ENCODE measurements at regions not wholly inside any gene's neighbourhood (a gene's known extent, or its start where the extent isn't known, plus 50 kb on each side); places are given as distances from the start of the nearest gene placed in this dataset.
"Not testable (repeated sequence)": the region's sequence is repeated elsewhere in the genome, so short reads cannot be mapped to it uniquely, and the experiment has no call there.

DNA sequence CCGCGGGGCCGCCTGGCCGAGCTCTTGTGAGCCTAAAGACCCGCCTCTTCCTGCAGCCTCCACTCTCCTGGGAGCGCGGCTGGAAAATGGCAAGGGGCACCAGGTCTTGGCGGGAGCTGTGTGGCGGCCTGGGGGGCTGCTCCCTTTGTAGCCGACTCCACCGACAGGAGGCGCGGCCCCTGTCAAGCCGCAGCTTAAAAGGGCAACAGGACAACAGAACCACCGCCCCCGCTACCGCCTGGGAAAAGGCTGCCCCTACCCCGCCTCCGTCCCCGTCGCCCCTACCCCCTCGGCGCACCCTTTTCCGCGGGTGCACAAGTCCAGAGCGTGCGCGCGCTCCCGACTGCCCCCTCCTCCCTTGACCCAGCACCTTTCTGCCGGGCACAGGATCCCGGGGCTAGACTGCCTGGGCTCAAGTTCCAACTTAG is 60.3 kb downstream of the GOLGA8K start:
- not testable (repeated sequence) for ATAC-seq, H3K27me3 ChIP-seq, H3K9me3 ChIP-seq, H3K27ac ChIP-seq, H3K4me1 ChIP-seq, H3K36me3 ChIP-seq
- WGBS, 2 donors (ENCODE audit: low coverage in 1 of 2), result no CpG with 5 or more reads among the region's 32 CpGs
- H3K4me3 ChIP-seq, result peak overlapping the region in 1 of 2 donors; percentile 20

DNA sequence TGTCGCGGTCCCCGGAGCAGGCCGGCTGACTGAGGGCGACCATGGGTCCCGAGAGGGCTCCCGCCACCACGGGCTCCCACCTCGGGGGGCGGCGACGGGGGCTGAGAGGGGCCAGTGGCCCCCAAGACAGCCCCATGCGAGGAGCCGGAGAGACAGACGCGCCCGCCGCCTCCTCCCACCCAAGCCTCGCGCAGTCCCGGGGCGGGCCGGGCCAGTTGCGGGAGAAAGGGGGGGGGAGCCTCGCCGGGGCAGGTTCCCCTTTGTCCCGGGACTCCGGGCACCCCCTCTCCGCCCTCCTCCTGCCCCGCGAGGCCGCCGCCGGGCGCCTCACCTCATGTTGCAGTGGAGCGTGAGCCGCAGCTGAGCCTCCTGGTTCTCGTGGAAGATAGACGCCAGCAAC is 60.8 kb downstream of the GOLGA8K start:
- not testable (repeated sequence) for ATAC-seq, H3K4me1 ChIP-seq
- no CpG with 5 or more reads among the region's 39 CpGs for WGBS, 2 donors (ENCODE audit: low coverage in 1 of 2)

DNA sequence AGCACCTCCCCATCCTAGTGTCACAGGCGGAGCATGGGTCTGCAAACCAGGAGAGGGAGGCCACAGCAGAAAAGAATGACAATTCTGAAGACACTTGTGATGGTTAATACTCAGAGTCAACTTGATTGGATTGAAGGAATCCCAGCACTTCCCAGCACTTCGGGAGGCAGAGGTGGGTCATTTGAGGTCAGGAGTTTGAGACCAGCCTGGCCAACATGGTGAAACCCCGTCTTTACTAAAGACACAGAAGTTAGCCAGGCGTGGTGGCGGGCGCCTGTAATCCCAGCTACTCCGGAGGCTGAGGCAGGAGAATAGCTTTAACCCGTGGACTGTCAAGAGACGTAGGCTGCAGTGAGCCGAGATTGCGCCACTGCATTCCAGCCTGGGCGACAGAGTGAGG is 61.6 kb downstream of the GOLGA8K start:
- not testable (repeated sequence) for H3K27me3 ChIP-seq, H3K9me3 ChIP-seq, H3K4me3 ChIP-seq, ATAC-seq, H3K36me3 ChIP-seq, H3K4me1 ChIP-seq, H3K27ac ChIP-seq
- no CpG with 5 or more reads among the region's 12 CpGs for WGBS, 2 donors (ENCODE audit: low coverage in 1 of 2)

More for the DNA sequence above, 60.8 kb downstream of the GOLGA8K start:
- H3K9me3 ChIP-seq, H3K4me3 ChIP-seq, H3K27ac ChIP-seq, H3K36me3 ChIP-seq, H3K27me3 ChIP-seq: not testable (repeated sequence)

DNA sequence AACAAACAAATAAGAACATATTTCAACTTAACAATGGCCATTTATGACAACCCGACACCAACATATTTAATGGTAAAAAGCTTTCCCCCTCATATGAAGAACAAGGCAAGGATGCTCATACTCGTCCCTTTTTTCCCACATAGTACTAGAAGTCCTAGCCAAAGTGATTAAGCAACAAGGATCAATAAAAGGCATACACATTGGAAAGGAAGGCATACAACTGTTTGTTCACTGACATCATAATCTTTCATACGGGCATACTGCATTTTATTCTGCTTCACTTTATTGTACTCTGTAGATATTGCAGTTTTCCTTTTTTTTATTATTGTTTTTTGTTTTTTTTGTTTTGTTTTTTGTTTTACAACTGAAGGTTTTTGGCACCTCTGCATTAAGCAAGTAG is 66.3 kb downstream of the GOLGA8K start:
- not testable (repeated sequence) for H3K27me3 ChIP-seq, H3K27ac ChIP-seq, H3K9me3 ChIP-seq, H3K4me1 ChIP-seq, H3K36me3 ChIP-seq, ATAC-seq, H3K4me3 ChIP-seq
- WGBS, 2 donors (ENCODE audit: low coverage in 1 of 2), result 83% methylated on average over 1 of the region's 3 CpGs; no CpG with 5 or more reads in 1 of the 2 donors

DNA sequence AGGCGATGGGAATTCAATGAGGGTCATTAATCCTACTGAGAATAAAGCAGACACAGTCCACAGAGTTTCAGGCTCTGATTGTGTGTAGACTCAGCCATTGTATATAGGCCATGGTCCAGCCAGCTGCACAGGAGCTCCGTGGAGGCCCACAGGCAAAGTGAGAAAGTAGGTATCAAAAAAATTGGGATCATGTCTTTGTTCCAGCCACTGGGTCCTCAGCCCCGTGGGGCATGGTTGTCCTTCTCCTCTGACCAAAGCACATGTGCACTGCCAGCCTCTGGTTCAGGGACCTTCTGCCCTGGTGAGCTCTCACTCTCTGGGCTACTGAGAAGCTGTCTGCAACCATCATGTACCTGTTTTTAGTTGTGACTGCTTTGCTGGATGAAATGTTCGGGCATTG is 79.7 kb downstream of the GOLGA8K start:
- not testable (repeated sequence) for H3K4me3 ChIP-seq, H3K9me3 ChIP-seq, ATAC-seq, H3K36me3 ChIP-seq, H3K27ac ChIP-seq, H3K4me1 ChIP-seq, H3K27me3 ChIP-seq
- 82 to 89% methylated on average over 1 to 2 of the region's 4 CpGs for WGBS, 2 donors (ENCODE audit: low coverage in 1 of 2)

DNA sequence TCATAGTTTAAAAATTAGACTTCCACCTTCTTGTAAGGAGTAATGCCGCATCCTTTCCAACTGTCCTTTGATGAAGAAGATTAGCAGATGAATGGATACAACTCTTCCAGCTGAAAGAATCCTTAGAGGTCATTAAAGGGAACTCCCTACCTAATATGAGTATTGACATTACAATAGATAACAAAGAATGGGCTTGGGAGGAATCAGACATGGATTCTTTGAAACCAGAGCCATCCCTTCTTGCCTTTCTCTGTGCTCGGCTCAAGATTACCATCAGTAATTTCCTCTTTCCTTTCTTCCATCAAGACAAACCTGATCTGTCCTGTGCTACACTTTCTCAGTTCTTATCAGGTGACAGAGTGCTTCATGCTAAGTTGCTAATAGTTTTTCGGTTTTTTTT is 83.8 kb downstream of the GOLGA8K start:
- H3K36me3 ChIP-seq, ATAC-seq, H3K4me3 ChIP-seq, H3K27ac ChIP-seq, H3K4me1 ChIP-seq, H3K27me3 ChIP-seq, H3K9me3 ChIP-seq: not testable (repeated sequence)
- WGBS, 2 donors (ENCODE audit: low coverage in 1 of 2), result 100% methylated on average over 1 of the region's 3 CpGs; no CpG with 5 or more reads in 1 of the 2 donors

DNA sequence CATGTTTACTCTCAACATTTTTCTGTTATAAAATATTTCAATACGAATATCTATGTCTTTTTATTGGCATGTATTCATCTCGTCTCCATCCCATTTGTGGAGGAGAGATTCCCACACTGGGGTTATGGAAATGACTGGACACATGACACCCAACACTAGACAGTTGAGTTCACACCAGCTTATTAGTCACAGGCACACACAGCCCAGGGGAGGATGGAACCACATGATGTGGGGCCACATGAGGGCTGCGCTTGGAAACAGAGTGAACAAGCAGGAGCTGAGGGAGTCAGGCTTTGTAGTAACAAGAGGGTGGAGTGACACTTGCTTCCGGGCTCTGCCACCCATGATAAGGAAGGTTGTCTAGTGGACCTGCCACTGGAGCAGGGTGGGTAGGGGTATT is 86.6 kb downstream of the GOLGA8K start:
- peaks cover 12% of the 10 kb centered on the region for H3K27me3 ChIP-seq
- H3K9me3 ChIP-seq, H3K4me3 ChIP-seq, H3K4me1 ChIP-seq, H3K27ac ChIP-seq, ATAC-seq, H3K36me3 ChIP-seq: not testable (repeated sequence)
- WGBS, 2 donors (ENCODE audit: low coverage in 1 of 2), result no CpG with 5 or more reads among the region's 4 CpGs

DNA sequence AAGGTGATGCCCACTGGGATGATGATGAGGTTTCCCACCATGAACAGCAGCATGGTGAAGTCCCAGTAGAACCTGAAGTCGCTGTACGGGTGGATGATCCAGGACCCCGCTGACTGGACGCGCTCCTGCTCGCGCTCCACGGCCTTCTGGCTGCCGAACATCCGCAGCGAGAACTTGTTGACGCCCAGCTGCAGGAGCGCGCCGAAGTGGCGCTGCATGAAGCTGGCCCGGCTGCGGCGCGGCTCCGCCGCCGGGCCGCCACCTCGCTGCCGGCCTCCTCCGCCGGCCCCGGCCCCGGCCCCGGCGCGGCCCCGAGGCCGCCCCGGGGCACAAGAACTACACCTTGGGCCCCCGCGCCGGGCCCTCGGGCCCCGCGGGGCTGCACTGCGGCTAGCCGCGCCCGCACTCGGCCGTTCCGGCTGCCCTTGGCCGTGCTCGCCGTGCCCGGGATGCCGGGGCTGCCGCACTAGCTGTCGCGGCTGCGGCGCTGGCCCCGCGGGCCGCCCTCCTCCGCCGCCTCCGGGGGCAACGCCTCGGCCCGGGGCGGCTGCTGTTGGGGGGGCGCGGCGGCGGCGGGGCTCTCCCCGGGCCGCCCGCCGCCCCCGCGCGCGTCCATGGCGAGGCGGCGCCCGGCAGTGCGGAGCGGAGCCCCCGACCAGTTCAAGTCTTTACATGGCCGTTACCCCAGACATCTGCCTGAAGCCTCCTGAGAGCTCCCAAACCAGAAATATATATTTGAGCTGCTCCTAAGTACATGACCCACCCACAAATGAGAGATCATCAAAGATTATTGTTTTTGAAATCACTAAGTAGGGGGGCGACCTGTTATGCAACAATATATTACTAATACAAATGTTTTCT is 87.8 kb downstream of the GOLGA8K start:
- WGBS, 2 donors (ENCODE audit: low coverage in 1 of 2), result no CpG with 5 or more reads among the region's 91 CpGs
- not testable (repeated sequence) for H3K4me1 ChIP-seq, H3K27ac ChIP-seq, H3K4me3 ChIP-seq, H3K9me3 ChIP-seq, H3K36me3 ChIP-seq
- peak; percentile 29 for ATAC-seq
- peaks cover 12% of the 10 kb centered on the region for H3K27me3 ChIP-seq

DNA sequence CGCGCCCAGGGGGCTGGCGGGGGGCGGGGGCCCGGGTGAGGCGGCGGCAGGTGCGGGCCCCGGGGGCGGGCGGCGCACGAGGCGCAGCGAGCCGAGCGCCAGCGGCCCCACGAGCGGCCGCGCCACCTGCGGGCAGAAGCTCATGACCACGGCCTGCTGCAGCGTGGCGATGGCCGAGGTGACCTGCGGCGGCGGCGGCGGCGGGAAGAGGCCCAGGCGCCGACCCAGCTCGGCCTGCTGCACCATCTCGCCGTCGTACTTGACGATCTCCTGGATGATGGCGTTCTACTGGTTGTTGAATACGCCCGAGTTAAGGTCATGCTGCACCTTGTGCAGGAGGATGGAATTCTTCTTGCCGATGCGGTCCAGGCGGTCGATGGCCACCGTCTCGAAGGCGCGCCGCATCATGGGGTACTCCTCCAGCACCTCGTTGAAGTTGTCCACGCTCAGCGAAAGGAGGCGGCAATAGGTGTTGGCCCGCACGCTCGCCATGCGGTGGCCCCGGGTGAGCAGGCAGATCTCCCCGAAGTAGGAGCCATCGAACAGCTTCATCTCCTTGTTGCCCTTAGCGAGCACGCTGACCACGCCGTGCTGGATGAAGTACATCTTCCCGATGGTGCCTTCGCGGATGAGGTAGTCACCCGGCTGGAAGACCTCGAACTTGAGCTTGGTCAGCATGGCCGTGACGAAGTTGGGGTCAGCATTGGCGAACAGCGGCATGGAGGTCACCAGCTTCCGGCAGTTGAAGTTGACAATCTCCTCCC is 89.5 kb downstream of the GOLGA8K start:
- H3K4me1 ChIP-seq, H3K27ac ChIP-seq, H3K4me3 ChIP-seq, H3K9me3 ChIP-seq, ATAC-seq, H3K36me3 ChIP-seq: not testable (repeated sequence)
- no CpG with 5 or more reads among the region's 77 CpGs for WGBS, 2 donors (ENCODE audit: low coverage in 1 of 2)
- H3K27me3 ChIP-seq, result peaks cover 12% of the 10 kb centered on the region

DNA sequence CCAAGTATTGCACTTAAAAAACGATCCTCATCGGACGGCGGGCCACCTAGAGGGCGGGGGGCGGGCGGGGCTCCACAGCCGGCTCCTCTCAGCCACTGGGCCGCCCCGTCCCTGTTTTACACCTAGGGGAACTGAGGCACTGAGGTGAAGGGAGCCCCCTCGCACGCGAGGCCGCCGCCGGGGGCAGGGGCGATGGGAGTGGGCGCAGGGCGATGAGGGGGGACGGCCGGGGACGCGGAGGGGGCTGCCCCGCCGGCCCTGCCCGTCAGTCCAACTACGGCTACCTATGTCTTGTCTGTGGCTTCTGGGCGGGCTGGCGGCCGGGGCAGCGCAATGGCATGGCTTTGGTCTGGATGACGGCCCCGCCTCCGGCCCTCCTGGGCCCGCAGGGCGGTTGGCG is 90.4 kb downstream of the GOLGA8K start:
- WGBS, 2 donors (ENCODE audit: low coverage in 1 of 2), result no CpG with 5 or more reads among the region's 37 CpGs
- not testable (repeated sequence) for H3K4me1 ChIP-seq

DNA sequence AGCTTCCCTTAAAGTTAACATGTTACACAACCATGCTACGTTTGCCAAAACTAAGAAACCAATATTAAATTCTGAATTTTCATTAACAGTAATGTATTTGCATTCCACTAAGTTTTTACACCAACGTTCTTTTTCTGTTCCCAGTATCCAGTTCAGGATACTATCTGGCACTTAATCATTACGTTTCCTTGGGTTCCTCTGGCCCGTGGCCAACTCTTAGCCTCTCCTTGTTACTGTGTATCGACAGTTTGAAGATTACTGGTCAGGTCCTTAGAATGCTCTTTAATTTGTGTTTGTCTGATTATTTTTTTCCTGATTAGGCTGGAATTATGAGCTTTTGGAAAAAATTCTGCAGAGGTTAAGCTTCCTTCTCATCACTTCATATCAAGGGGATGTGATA is 95.5 kb downstream of the GOLGA8K start:
- not testable (repeated sequence) for H3K36me3 ChIP-seq, H3K27me3 ChIP-seq, ATAC-seq, H3K27ac ChIP-seq, H3K4me1 ChIP-seq, H3K9me3 ChIP-seq, H3K4me3 ChIP-seq
- WGBS, 2 donors (ENCODE audit: low coverage in 1 of 2), result 29 to 31% methylated on average over 5 of the region's 5 CpGs

More for the DNA sequence above, 90.4 kb downstream of the GOLGA8K start:
- ATAC-seq, H3K27ac ChIP-seq, H3K36me3 ChIP-seq, H3K9me3 ChIP-seq, H3K4me3 ChIP-seq: not testable (repeated sequence)
- H3K27me3 ChIP-seq, result peaks cover 12% of the 10 kb centered on the region

DNA sequence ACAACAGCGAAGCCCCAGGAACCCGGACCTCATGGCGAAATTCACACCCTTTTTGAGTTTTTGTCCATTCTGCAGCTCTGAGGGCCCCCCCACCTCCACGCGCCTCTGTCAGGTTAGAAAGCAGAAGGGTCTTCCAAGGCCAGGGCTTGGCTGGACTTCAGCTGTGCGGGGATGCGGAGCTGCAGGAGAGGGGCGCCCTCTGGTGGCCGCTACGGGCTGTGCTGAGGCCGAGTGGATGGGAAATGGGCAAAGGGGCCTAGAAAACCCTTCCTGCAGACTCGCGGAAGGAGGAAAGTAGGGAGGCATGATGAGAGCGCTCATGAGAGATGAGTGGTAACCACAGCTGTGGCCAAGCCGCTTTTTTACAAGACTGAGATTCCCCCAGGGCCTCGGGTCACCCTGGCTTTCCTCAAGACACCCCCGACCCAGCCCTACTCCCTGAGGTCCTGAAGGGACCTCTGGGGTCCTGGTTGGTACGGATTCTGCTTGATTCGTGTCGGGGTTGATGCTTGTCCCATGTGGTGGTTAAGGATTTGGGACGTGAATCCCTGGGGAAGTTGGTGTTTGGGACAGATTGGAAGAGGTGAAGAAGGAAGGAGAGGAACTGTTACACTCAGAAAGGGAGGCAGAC is 126.8 kb downstream of the GOLGA8K start:
- H3K27me3 ChIP-seq, H3K4me1 ChIP-seq, H3K9me3 ChIP-seq, H3K4me3 ChIP-seq, H3K36me3 ChIP-seq, H3K27ac ChIP-seq: not testable (repeated sequence)
- ATAC-seq, result peak; percentile 66
- WGBS, 2 donors (ENCODE audit: low coverage in 1 of 2), result no CpG with 5 or more reads among the region's 21 CpGs

DNA sequence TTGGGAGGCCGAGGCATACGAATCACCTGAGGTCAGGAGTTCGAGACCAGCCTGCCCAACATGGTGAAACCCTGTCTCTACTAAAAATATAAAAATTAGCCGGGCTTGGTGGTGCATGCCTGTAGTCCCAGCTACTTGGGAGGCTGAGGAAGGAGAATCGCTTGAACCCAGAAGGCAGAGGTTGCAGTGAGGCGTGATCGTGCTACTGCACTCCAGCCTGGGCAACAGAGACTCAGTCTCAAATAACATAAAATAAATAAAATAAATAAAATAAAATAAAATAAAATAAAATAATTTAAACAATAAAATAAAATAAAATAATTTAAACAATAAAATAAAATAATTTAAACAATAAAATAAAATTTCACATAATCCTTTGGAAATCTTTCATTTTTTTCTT is 149.1 kb downstream of the GOLGA8K start:
- H3K9me3 ChIP-seq, H3K27me3 ChIP-seq, H3K36me3 ChIP-seq, ATAC-seq, H3K27ac ChIP-seq, H3K4me3 ChIP-seq, H3K4me1 ChIP-seq: not testable (repeated sequence)
- 100% methylated on average over 1 of the region's 7 CpGs; no CpG with 5 or more reads in 1 of the 2 donors for whole genome bisulfite sequencing, 2 donors (ENCODE audit: low coverage in 1 of 2)

Data from gastroesophageal sphincter (tissue), 4 donors.